Fibroblast of lung (primary cell): ENCODE measurements at regions not wholly inside any gene's neighbourhood (a gene's known extent, or its start where the extent isn't known, plus 50 kb on each side); places are given as distances from the start of the nearest gene placed in this dataset.

Experiments used
- CTCF ChIP-seq, 2 donors: IDR thresholded peaks in 1 of 2; conservative IDR thresholded peaks in 1 of 2; 1 replicate in 1 of 2; 2 replicates in 1 of 2; pipeline ENCODE4 v1.5.1; 2011 to 2012; ENCODE audit warnings: low read length in 2 of 2, control low read depth in 1 of 2, inconsistent platforms in 1 of 2, low read depth in 1 of 2, mild to moderate bottlenecking in 1 of 2
- EZH2 ChIP-seq: IDR thresholded peaks from 2 replicates; pipeline ENCODE4 v1.5.1; 2012; ENCODE audit warnings: low read length, control low read depth, mild to moderate bottlenecking; ENCODE audit errors: missing control alignments

GRCh38 chr5:74482990-74483389, 157.5 kb downstream of the ENC1 start:
- TF ChIP-seq CTCF (conservative IDR thresholded peaks at IDR 0.05 in 1 of 2, IDR thresholded peaks at IDR 0.05 in 1 of 2; ENCODE audit: low read depth in 1 of 2, low read length in 2 of 2) (no peak), EZH2 (no peak)
